Stimulated activated CD8-positive, alpha-beta memory T cell treated with anti-CD3 and anti-CD28 coated beads, Interleukin-2, amount 100 ng/mL, for 48 hours (primary cell): ENCODE measurements at regions not wholly inside any gene's neighbourhood (a gene's known extent, or its start where the extent isn't known, plus 50 kb on each side); places are given as distances from the start of the nearest gene placed in this dataset.

Experiments used
- DNase-seq, 2 donors: peaks; one replicate each; pipeline ENCODE4 v3.0.0-alpha.2; 2020; ENCODE audit warnings: low read depth in 2 of 2

- no peak for DNase-seq
Measured at GRCh38 chr2:226080334-226080733, 680.8 kb downstream of the NYAP2 start.

GRCh38 chr2:226079671-226080181, 680.2 kb downstream of the NYAP2 start:
- no peak for DNase-seq

- DNase-seq = no peak
Measured at GRCh38 chr2:226079196-226079595, 679.7 kb downstream of the NYAP2 start.

GRCh38 chr2:226078666-226079065, 679.2 kb downstream of the NYAP2 start:
- no peak for DNase-seq

GRCh38 chr2:226077841-226078240, 678.3 kb downstream of the NYAP2 start:
- DNase-seq = no peak

GRCh38 chr2:226077031-226077430, 677.5 kb downstream of the NYAP2 start:
- DNase-seq = no peak

- no peak for DNase-seq
Measured at GRCh38 chr2:226076529-226076928, 677.0 kb downstream of the NYAP2 start.

GRCh38 chr2:226074391-226074790, 674.9 kb downstream of the NYAP2 start:
- no peak for DNase-seq

- DNase-seq = no peak
Measured at GRCh38 chr2:226073496-226074160, 674.1 kb downstream of the NYAP2 start.

GRCh38 chr2:226066873-226067272, 667.4 kb downstream of the NYAP2 start:
- no peak for DNase-seq

GRCh38 chr2:226066391-226066790, 666.9 kb downstream of the NYAP2 start:
- DNase-seq = no peak

GRCh38 chr2:226064932-226065570, 665.5 kb downstream of the NYAP2 start:
- DNase-seq = no peak

GRCh38 chr2:226063704-226064440, 664.4 kb downstream of the NYAP2 start:
- no peak for DNase-seq

GRCh38 chr2:226059961-226060627, 660.6 kb downstream of the NYAP2 start:
- DNase-seq = no peak

GRCh38 chr2:226057914-226058313, 658.4 kb downstream of the NYAP2 start:
- DNase-seq = no peak

GRCh38 chr2:226057365-226057764, 657.9 kb downstream of the NYAP2 start:
- DNase-seq = no peak

- DNase-seq = no peak
Measured at GRCh38 chr2:226052772-226053416, 653.4 kb downstream of the NYAP2 start.

- no peak for DNase-seq
Measured at GRCh38 chr2:226050822-226051221, 651.3 kb downstream of the NYAP2 start.

GRCh38 chr2:226048611-226049010, 649.1 kb downstream of the NYAP2 start:
- DNase-seq = no peak

GRCh38 chr2:226045080-226045479, 645.6 kb downstream of the NYAP2 start:
- DNase-seq = no peak

GRCh38 chr2:226040344-226040900, 640.9 kb downstream of the NYAP2 start:
- DNase-seq = no peak
